ENCODE measurements at regions not wholly inside any gene's neighbourhood (a gene's known extent, or its start where the extent isn't known, plus 50 kb on each side); places are given as distances from the start of the nearest gene placed in this dataset.

- TF ChIP-seq CTCF (IDR thresholded peaks at IDR 0.05) (no peak), POLR2A (IDR thresholded peaks at IDR 0.05) (no peak), POLR2AphosphoS5 (IDR thresholded peaks at IDR 0.05; ENCODE audit: insufficient read depth in 1 of 2, low read depth in 1 of 2) (no peak)
Measured at GRCh38 chrX:150085881-150086280, 147.6 kb upstream of the EOLA2 start.
